Pancreas (tissue), 10 donors: ENCODE measurements at regions not wholly inside any gene's neighbourhood (a gene's known extent, or its start where the extent isn't known, plus 50 kb on each side); places are given as distances from the start of the nearest gene placed in this dataset.

Source experiments
- ATAC-seq, 4 donors: fragments of 200-7000 bp; cut with Tn5 transposase; one replicate each; pipeline versions ENCODE4 v1.8.0 to v1.9.1; 2020; ENCODE audit warnings: mild to moderate bottlenecking in 4 of 4, moderate library complexity in 4 of 4
- DNase-seq, 6 donors: peaks; one replicate each; pipeline ENCODE4 v3.0.0-alpha.2; 2020
- FAIRE-seq: peaks from 2 replicates; lab custom pipeline; 2012; peaks lifted over from hg19 to GRCh38; lab: Jason Lieb, UNC
- H3K27ac ChIP-seq, 4 donors: fragments of 200-600 bp; sonication (generic); 1 replicate in 3 of 4; 2 replicates in 1 of 4; pipeline versions ENCODE4 v1.5.0 to v1.8.0; 2020
- H3K27me3 ChIP-seq, 4 donors: fragments of 200-600 bp; one replicate each; pipeline ENCODE4 v1.8.0; 2021
- H3K36me3 ChIP-seq, 3 donors: fragments of 200-600 bp; sonication (generic) in 1 of 3; one replicate each; pipeline versions ENCODE4 v1.5.0 to v1.8.0; 2020 to 2021
- H3K4me1 ChIP-seq, 3 donors: fragments of 200-600 bp; one replicate each; pipeline ENCODE4 v1.8.0; 2021
- H3K4me3 ChIP-seq, 4 donors: fragments of 200-600 bp; sonication (generic) in 2 of 4; one replicate each; pipeline versions ENCODE4 v1.5.0 to v1.8.0; 2020 to 2021
- H3K9me3 ChIP-seq, 4 donors: fragments of 200-600 bp; one replicate each; pipeline ENCODE4 v1.8.0; 2021
- CTCF ChIP-seq, 4 donors: fragments of 200-600 bp; sonication (generic) in 3 of 4; IDR thresholded peaks; one replicate each; pipeline versions ENCODE4 v1.5.0 to v1.8.0; 2021; ENCODE audit warnings: antibody characterized with exemption in 4 of 4
- WGBS, 2 donors: extraction: QIAGEN DNeasy Blood & Tissue Kit; methylation state at CpG; one replicate each; pipeline ENCODE4 v1.1.7; 2013; 5-methylcytosine and 5-hydroxymethylcytosine counted together
- intact Hi-C, 3 donors: fragments of 100-400 bp; cut with DNase I; formaldehyde crosslinking; loops; one replicate each; pipeline versions ENCODE4 v1.11.1 to v1.14.2; 2022
- donor health status: healthy with polysubstance abuse.
- donor health status: DM: no; HTN: no; CAD: no; lungs with moderate emphysema.
- donor health status: DM: no; HTN: no; CAD: no.
- donor health status: control.
- donor health status: control.
- donor health status: Bipolar disorder and iron deficiency.
- donor health status: DM: yes; HTN: yes; CAD: no.
- donor health status: DM: no; HTN: no; CAD: no.
- donor health status: DM: no; HTN: no; CAD: no.
- donor health status: DM: yes; HTN: yes; CAD: no.

- H3K27ac ChIP-seq = no peak overlapping the region
- H3K9me3 ChIP-seq = no peaks in the 10 kb centered on the region
- 62 to 68% methylated on average over 10 of the region's 10 CpGs for WGBS, 2 donors
- DNase-seq (no peak), ATAC-seq (no peak), FAIRE-seq (no peak)
- TF ChIP-seq CTCF (IDR thresholded peaks at IDR 0.05) = no peak
- no peak overlapping the region for H3K4me3 ChIP-seq
- intact Hi-C loops = no loop called here
- no peaks in the 10 kb centered on the region for H3K36me3 ChIP-seq
- H3K4me1 ChIP-seq = no peaks in the 10 kb centered on the region
- no peaks in the 10 kb centered on the region for H3K27me3 ChIP-seq
Measured at GRCh38 chr13:107681600-107681999, 533.7 kb downstream of the LIG4 start.

- intact Hi-C loops = no loop called here
- Histone ChIP-seq H3K27me3 (no peaks in the 10 kb centered on the region), H3K4me1 (no peaks in the 10 kb centered on the region), H3K27ac (no peak overlapping the region), H3K36me3 (no peaks in the 10 kb centered on the region), H3K9me3 (no peaks in the 10 kb centered on the region), H3K4me3 (no peak overlapping the region)
- ATAC-seq (no peak), FAIRE-seq (no peak), DNase-seq (no peak)
- WGBS, 2 donors = 63 to 71% methylated on average over 7 of the region's 7 CpGs
- no peak for TF ChIP-seq CTCF (IDR thresholded peaks at IDR 0.05)
Measured at GRCh38 chr13:107680115-107680514, 535.2 kb downstream of the LIG4 start.

- no peaks in the 10 kb centered on the region for H3K9me3 ChIP-seq
- no peak overlapping the region for H3K4me3 ChIP-seq
- no peak overlapping the region for H3K27ac ChIP-seq
- TF ChIP-seq CTCF (IDR thresholded peaks at IDR 0.05) = no peak
- intact Hi-C loops = no loop called here
- DNase-seq (no peak), FAIRE-seq (no peak), ATAC-seq (peak in 2 of 4 donors; percentile 44 to 56)
- no peaks in the 10 kb centered on the region for H3K27me3 ChIP-seq
- no peaks in the 10 kb centered on the region for H3K4me1 ChIP-seq
- H3K36me3 ChIP-seq = no peaks in the 10 kb centered on the region
- WGBS, 2 donors = 47 to 55% methylated on average over 11 of the region's 11 CpGs
Measured at GRCh38 chr13:107678075-107678689, 537.2 kb downstream of the LIG4 start.

- H3K4me1 ChIP-seq = no peaks in the 10 kb centered on the region
- H3K27me3 ChIP-seq = no peaks in the 10 kb centered on the region
- no peak for ATAC-seq
- H3K36me3 ChIP-seq = no peaks in the 10 kb centered on the region
- no peak for DNase-seq
- 91 to 95% methylated on average over 2 of the region's 2 CpGs for WGBS, 2 donors
- no peak for TF ChIP-seq CTCF (IDR thresholded peaks at IDR 0.05)
- H3K9me3 ChIP-seq = no peaks in the 10 kb centered on the region
- intact Hi-C loops = no loop called here
- no peak overlapping the region for H3K27ac ChIP-seq
- no peak for FAIRE-seq
- H3K4me3 ChIP-seq = no peak overlapping the region
Measured at GRCh38 chr13:107675847-107676550, 539.3 kb downstream of the LIG4 start.

GRCh38 chr13:107669391-107669993, 545.8 kb downstream of the LIG4 start:
- H3K9me3 ChIP-seq = no peaks in the 10 kb centered on the region
- H3K27ac ChIP-seq = no peak overlapping the region
- intact Hi-C loops = no loop called here
- 60 to 63% methylated on average over 8 of the region's 8 CpGs for WGBS, 2 donors
- ATAC-seq = peak in 1 of 4 donors; percentile 53
- DNase-seq = no peak
- no peaks in the 10 kb centered on the region for H3K4me1 ChIP-seq
- no peak for TF ChIP-seq CTCF (IDR thresholded peaks at IDR 0.05)
- no peaks in the 10 kb centered on the region for H3K36me3 ChIP-seq
- no peaks in the 10 kb centered on the region for H3K27me3 ChIP-seq
- FAIRE-seq = no peak
- H3K4me3 ChIP-seq = no peak overlapping the region
